ENCODE measurements at regions not wholly inside any gene's neighbourhood (a gene's known extent, or its start where the extent isn't known, plus 50 kb on each side); places are given as distances from the start of the nearest gene placed in this dataset.
A peak's percentile ranks its signal among the peaks of the same experiment; 100 is the strongest.

DNA sequence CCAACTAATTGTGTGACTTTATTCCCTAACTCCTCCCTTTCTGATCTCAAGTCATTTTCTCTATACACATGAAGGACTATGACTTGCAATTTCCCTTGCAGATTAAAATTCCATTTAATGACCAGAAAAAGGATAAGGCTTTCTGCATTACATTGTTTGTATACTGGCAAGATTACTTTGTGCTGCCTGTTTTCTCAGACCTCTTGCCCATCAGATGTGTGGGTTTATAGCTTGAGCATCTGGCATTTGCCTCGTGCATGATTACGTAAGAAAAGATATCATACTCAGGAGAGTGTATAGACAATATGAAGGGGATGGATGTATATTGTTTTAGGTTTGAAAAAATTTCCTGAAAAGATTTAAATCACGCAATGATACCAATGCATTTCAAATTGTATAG, 593.8 kb upstream of the SLIT2 start:
- Histone ChIP-seq H3K4ac (ENCODE audit: low read depth in 1 of 2, low read length in 2 of 2) (no peak overlapping the region), H3K4me2 (ENCODE audit: low read length, poor library complexity, severe bottlenecking) (no peak overlapping the region), H2BK5ac (ENCODE audit: low read depth, low read length, poor library complexity, severe bottlenecking) (no peak overlapping the region), H4K8ac (ENCODE audit: low read length) (no peak overlapping the region), H3K27ac (ENCODE audit: low read length, poor library complexity, severe bottlenecking) (no peak overlapping the region), H2BK15ac (ENCODE audit: low read depth, poor library complexity, severe bottlenecking) (no peak overlapping the region), H3K18ac (ENCODE audit: low read depth in 1 of 2, low read length in 2 of 2) (no peak overlapping the region), H4K91ac (ENCODE audit: low read length) (no peak overlapping the region), H2BK12ac (ENCODE audit: low read length in 2 of 2) (no peak overlapping the region), H2BK120ac (ENCODE audit: low read depth, low read length) (no peak overlapping the region), H3K9me3 (ENCODE audit: control insufficient read depth, low read length) (no peaks in the 10 kb centered on the region), H3K4me3 (ENCODE audit: insufficient read depth in 1 of 2, low read depth in 1 of 2, low read length in 2 of 2) (no peak overlapping the region), H3K36me3 (ENCODE audit: control insufficient read depth in 1 of 2, insufficient read depth in 2 of 2, low read depth in 1 of 2, low read length in 2 of 2) (no peaks in the 10 kb centered on the region), H3K14ac (ENCODE audit: low read length in 2 of 2) (no peak overlapping the region), H2AK5ac (ENCODE audit: low read length, severe bottlenecking) (no peak overlapping the region), H3K9ac (ENCODE audit: low read length) (no peak overlapping the region), H2AFZ (ENCODE audit: low read depth, low read length) (no peak overlapping the region), H3K4me1 (ENCODE audit: control insufficient read depth, insufficient read depth, low read depth, low read length) (no peaks in the 10 kb centered on the region), H3K27me3 (ENCODE audit: control insufficient read depth in 1 of 2, insufficient read depth in 1 of 2, low read length in 2 of 2) (no peaks in the 10 kb centered on the region), H3K23ac (ENCODE audit: low read length in 2 of 2) (no peak overlapping the region), H3K79me1 (replicated peaks; ENCODE audit: low read length, poor library complexity, severe bottlenecking) (no peaks in the 10 kb centered on the region)
- WGBS: 77% methylated on average over 2 of the region's 3 CpGs
- no peak for DNase-seq

DNA sequence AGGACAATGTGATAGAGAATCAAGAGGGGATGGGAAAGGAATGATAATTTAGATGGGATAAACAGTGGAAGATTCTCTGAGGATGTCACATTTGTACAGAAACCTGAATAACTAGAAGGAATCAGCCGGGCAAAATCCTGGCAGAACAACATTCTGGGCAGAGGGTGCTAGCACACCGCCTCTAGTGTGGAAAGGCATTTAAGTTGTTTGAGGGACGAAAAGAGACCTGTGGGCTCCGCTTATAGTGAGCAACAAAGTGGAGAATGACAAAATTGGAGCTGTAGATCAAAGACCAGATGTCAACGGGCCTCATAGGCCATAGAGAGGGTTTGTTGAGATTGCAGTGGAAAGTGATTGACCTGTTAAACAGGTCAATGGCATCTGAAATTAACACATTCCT, 596.0 kb upstream of the SLIT2 start:
- Histone ChIP-seq H3K14ac (ENCODE audit: low read length in 2 of 2) (no peak overlapping the region), H2AFZ (ENCODE audit: low read depth, low read length) (peak overlapping the region; percentile 42), H3K4ac (ENCODE audit: low read depth in 1 of 2, low read length in 2 of 2) (no peak overlapping the region), H2BK15ac (ENCODE audit: low read depth, poor library complexity, severe bottlenecking) (no peak overlapping the region), H3K36me3 (ENCODE audit: control insufficient read depth in 1 of 2, insufficient read depth in 2 of 2, low read depth in 1 of 2, low read length in 2 of 2) (no peaks in the 10 kb centered on the region), H3K4me1 (ENCODE audit: control insufficient read depth, insufficient read depth, low read depth, low read length) (no peaks in the 10 kb centered on the region), H3K4me3 (ENCODE audit: insufficient read depth in 1 of 2, low read depth in 1 of 2, low read length in 2 of 2) (no peak overlapping the region), H3K9ac (ENCODE audit: low read length) (no peak overlapping the region), H3K4me2 (ENCODE audit: low read length, poor library complexity, severe bottlenecking) (no peak overlapping the region), H4K8ac (ENCODE audit: low read length) (no peak overlapping the region), H3K18ac (ENCODE audit: low read depth in 1 of 2, low read length in 2 of 2) (no peak overlapping the region), H2BK5ac (ENCODE audit: low read depth, low read length, poor library complexity, severe bottlenecking) (no peak overlapping the region), H3K27me3 (ENCODE audit: control insufficient read depth in 1 of 2, insufficient read depth in 1 of 2, low read length in 2 of 2) (no peaks in the 10 kb centered on the region), H3K9me3 (ENCODE audit: control insufficient read depth, low read length) (no peaks in the 10 kb centered on the region), H3K27ac (ENCODE audit: low read length, poor library complexity, severe bottlenecking) (no peak overlapping the region), H3K23ac (ENCODE audit: low read length in 2 of 2) (no peak overlapping the region), H4K91ac (ENCODE audit: low read length) (no peak overlapping the region), H3K79me1 (replicated peaks; ENCODE audit: low read length, poor library complexity, severe bottlenecking) (no peaks in the 10 kb centered on the region), H2BK120ac (ENCODE audit: low read depth, low read length) (no peak overlapping the region), H2BK12ac (ENCODE audit: low read length in 2 of 2) (no peak overlapping the region), H2AK5ac (ENCODE audit: low read length, severe bottlenecking) (no peak overlapping the region)
- 86% methylated on average over 5 of the region's 5 CpGs for WGBS
- DNase-seq: no peak

DNA sequence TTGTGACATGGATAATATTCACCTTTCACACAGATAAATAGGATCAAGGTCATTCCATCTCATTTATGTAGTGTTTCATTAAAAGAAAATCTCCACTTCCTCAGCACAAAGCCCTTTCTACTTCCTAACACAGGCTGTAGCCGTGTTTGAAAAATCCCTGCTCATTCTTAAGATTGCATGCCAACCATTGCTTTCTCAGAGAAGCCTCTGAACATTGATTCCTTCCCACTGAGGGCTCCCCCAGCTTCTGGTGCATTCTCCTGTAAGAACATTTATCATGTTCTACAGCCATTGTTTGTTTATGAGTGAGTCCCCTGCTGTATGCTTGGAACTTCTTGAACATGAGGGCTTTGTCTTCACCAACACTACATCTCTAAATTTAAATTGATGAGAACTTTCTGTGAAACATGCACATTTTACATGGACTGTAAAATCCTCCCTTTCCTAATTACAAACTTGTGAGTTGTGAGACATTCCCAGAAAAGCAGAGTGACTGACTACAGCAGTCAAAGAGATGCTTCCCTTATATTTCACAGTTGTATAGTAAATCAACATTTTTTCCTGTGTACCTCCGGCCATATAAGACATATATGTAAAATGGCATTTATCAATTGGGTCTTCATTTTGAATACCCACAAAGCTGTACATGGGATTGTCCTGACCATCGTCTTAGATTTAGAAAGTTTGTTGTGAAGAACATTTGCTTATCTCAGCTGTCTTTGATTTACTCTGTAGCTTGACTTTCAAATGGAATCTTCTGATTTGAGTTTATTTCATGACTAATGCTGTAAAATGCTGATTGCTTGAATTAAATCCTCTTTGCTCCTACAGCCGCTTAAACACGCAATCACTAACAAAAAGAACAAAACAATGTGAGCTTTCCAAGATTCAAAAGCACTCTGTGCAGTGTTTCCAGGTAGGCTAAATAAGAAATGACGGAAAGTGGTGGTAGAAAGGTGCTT, 600.5 kb upstream of the SLIT2 start:
- H3K18ac ChIP-seq (ENCODE audit: low read depth in 1 of 2, low read length in 2 of 2): no peak overlapping the region
- H2BK15ac ChIP-seq (ENCODE audit: low read depth, poor library complexity, severe bottlenecking): no peak overlapping the region
- H3K27ac ChIP-seq (ENCODE audit: low read length, poor library complexity, severe bottlenecking): no peak overlapping the region
- H3K4me1 ChIP-seq (ENCODE audit: control insufficient read depth, insufficient read depth, low read depth, low read length): no peaks in the 10 kb centered on the region
- H4K8ac ChIP-seq (ENCODE audit: low read length): no peak overlapping the region
- no peaks in the 10 kb centered on the region for H3K36me3 ChIP-seq (ENCODE audit: control insufficient read depth in 1 of 2, insufficient read depth in 2 of 2, low read depth in 1 of 2, low read length in 2 of 2)
- 90% methylated on average over 5 of the region's 6 CpGs for WGBS
- H4K91ac ChIP-seq (ENCODE audit: low read length): no peak overlapping the region
- no peak overlapping the region for H2BK5ac ChIP-seq (ENCODE audit: low read depth, low read length, poor library complexity, severe bottlenecking)
- H3K4ac ChIP-seq (ENCODE audit: low read depth in 1 of 2, low read length in 2 of 2): no peak overlapping the region
- H2BK120ac ChIP-seq (ENCODE audit: low read depth, low read length): no peak overlapping the region
- H3K14ac ChIP-seq (ENCODE audit: low read length in 2 of 2): no peak overlapping the region
- no peak overlapping the region for H2AFZ ChIP-seq (ENCODE audit: low read depth, low read length)
- no peak overlapping the region for H2AK5ac ChIP-seq (ENCODE audit: low read length, severe bottlenecking)
- no peak overlapping the region for H3K23ac ChIP-seq (ENCODE audit: low read length in 2 of 2)
- no peaks in the 10 kb centered on the region for H3K27me3 ChIP-seq (ENCODE audit: control insufficient read depth in 1 of 2, insufficient read depth in 1 of 2, low read length in 2 of 2)
- no peak overlapping the region for H3K9ac ChIP-seq (ENCODE audit: low read length)
- peak; percentile 3 for DNase-seq
- H2BK12ac ChIP-seq (ENCODE audit: low read length in 2 of 2): no peak overlapping the region
- no peaks in the 10 kb centered on the region for H3K79me1 ChIP-seq (replicated peaks; ENCODE audit: low read length, poor library complexity, severe bottlenecking)
- H3K4me2 ChIP-seq (ENCODE audit: low read length, poor library complexity, severe bottlenecking): no peak overlapping the region
- no peak overlapping the region for H3K4me3 ChIP-seq (ENCODE audit: insufficient read depth in 1 of 2, low read depth in 1 of 2, low read length in 2 of 2)
- H3K9me3 ChIP-seq (ENCODE audit: control insufficient read depth, low read length): no peaks in the 10 kb centered on the region

DNA sequence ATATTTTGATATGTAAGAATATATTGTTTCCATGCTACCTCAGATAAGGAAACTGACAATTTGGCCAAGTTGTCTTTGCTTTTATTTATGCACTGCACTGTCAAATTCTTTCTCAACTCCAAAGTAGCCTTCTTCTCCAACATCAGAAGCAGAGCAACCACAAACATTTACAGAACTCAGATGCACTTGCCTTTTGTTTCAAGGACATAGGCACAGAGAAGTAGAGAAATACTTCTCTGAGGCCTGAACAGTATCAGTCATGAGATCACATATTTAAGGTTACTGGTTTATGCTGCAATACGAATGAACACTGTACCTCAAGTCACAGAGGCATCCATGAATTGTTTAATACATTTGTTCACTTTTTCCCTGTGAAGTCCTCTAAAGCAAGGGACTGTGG, 606.1 kb upstream of the SLIT2 start:
- Histone ChIP-seq H2BK15ac (ENCODE audit: low read depth, poor library complexity, severe bottlenecking) (no peak overlapping the region), H3K18ac (ENCODE audit: low read depth in 1 of 2, low read length in 2 of 2) (no peak overlapping the region), H3K23ac (ENCODE audit: low read length in 2 of 2) (no peak overlapping the region), H2AK5ac (ENCODE audit: low read length, severe bottlenecking) (no peak overlapping the region), H4K91ac (ENCODE audit: low read length) (no peak overlapping the region), H3K36me3 (ENCODE audit: control insufficient read depth in 1 of 2, insufficient read depth in 2 of 2, low read depth in 1 of 2, low read length in 2 of 2) (no peaks in the 10 kb centered on the region), H3K79me1 (replicated peaks; ENCODE audit: low read length, poor library complexity, severe bottlenecking) (no peaks in the 10 kb centered on the region), H2AFZ (ENCODE audit: low read depth, low read length) (no peak overlapping the region), H3K9me3 (ENCODE audit: control insufficient read depth, low read length) (no peaks in the 10 kb centered on the region), H3K27ac (ENCODE audit: low read length, poor library complexity, severe bottlenecking) (no peak overlapping the region), H3K14ac (ENCODE audit: low read length in 2 of 2) (no peak overlapping the region), H2BK5ac (ENCODE audit: low read depth, low read length, poor library complexity, severe bottlenecking) (no peak overlapping the region), H2BK12ac (ENCODE audit: low read length in 2 of 2) (no peak overlapping the region), H3K27me3 (ENCODE audit: control insufficient read depth in 1 of 2, insufficient read depth in 1 of 2, low read length in 2 of 2) (no peaks in the 10 kb centered on the region), H3K4me3 (ENCODE audit: insufficient read depth in 1 of 2, low read depth in 1 of 2, low read length in 2 of 2) (no peak overlapping the region), H4K8ac (ENCODE audit: low read length) (no peak overlapping the region), H2BK120ac (ENCODE audit: low read depth, low read length) (no peak overlapping the region), H3K9ac (ENCODE audit: low read length) (no peak overlapping the region), H3K4ac (ENCODE audit: low read depth in 1 of 2, low read length in 2 of 2) (no peak overlapping the region), H3K4me1 (ENCODE audit: control insufficient read depth, insufficient read depth, low read depth, low read length) (no peaks in the 10 kb centered on the region), H3K4me2 (ENCODE audit: low read length, poor library complexity, severe bottlenecking) (no peak overlapping the region)
- WGBS: 100% methylated on average over 1 of the region's 1 CpG
- no peak for DNase-seq

Measured in mesenchymal stem cell (in vitro differentiated cells and primary cell).